ENCODE measurements at regions not wholly inside any gene's neighbourhood (a gene's known extent, or its start where the extent isn't known, plus 50 kb on each side); places are given as distances from the start of the nearest gene placed in this dataset.

- TF ChIP-seq, protein P1, sequence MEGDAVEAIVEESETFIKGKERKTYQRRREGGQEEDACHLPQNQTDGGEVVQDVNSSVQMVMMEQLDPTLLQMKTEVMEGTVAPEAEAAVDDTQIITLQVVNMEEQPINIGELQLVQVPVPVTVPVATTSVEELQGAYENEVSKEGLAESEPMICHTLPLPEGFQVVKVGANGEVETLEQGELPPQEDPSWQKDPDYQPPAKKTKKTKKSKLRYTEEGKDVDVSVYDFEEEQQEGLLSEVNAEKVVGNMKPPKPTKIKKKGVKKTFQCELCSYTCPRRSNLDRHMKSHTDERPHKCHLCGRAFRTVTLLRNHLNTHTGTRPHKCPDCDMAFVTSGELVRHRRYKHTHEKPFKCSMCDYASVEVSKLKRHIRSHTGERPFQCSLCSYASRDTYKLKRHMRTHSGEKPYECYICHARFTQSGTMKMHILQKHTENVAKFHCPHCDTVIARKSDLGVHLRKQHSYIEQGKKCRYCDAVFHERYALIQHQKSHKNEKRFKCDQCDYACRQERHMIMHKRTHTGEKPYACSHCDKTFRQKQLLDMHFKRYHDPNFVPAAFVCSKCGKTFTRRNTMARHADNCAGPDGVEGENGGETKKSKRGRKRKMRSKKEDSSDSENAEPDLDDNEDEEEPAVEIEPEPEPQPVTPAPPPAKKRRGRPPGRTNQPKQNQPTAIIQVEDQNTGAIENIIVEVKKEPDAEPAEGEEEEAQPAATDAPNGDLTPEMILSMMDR (IDR thresholded peaks at IDR 0.05), result peak; percentile 88 to 99 (median 94)
- TF ChIP-seq POLR2A (IDR thresholded peaks at IDR 0.05), result no peak
Observed at GRCh38 chr3:59575113-59576001, 525.5 kb upstream of the CFAP20DC start.
